ENCODE measurements at regions not wholly inside any gene's neighbourhood (a gene's known extent, or its start where the extent isn't known, plus 50 kb on each side); places are given as distances from the start of the nearest gene placed in this dataset.

GRCh38 chr5:108623826-108624225 lies 123.9 kb upstream of the FER start:
- TF ChIP-seq EZH2 (IDR thresholded peaks at IDR 0.05; ENCODE audit: insufficient read depth, low read length) (no peak), CTCF (IDR thresholded peaks at IDR 0.05; ENCODE audit: insufficient read depth, low read depth, low read length) (no peak)

All from astrocyte (in vitro differentiated cells and primary cell).